Osteoblast (primary cell): ENCODE measurements at regions not wholly inside any gene's neighbourhood (a gene's known extent, or its start where the extent isn't known, plus 50 kb on each side); places are given as distances from the start of the nearest gene placed in this dataset.

Experiments used
- DNase-seq: peaks from one replicate; pipeline ENCODE4 v3.0.0; 2011; ENCODE audit warnings: low spot score, mixed read lengths; ENCODE audit not compliant: insufficient read length; ENCODE audit errors: missing footprints
- H2AFZ ChIP-seq: 2 replicates; pipeline ENCODE4 v1.6.0; 2011; ENCODE audit warnings: mild to moderate bottlenecking, low read length
- H3K27ac ChIP-seq: 2 replicates; pipeline ENCODE4 v1.5.1; 2011; ENCODE audit warnings: mild to moderate bottlenecking, low read depth, low read length, moderate library complexity
- H3K27me3 ChIP-seq: 2 replicates; pipeline ENCODE4 v1.6.0; 2012; ENCODE audit warnings: mild to moderate bottlenecking, control low read depth, inconsistent platforms, low read length, moderate library complexity; ENCODE audit not compliant: insufficient read depth
- H3K36me3 ChIP-seq: 2 replicates; pipeline ENCODE4 v1.5.1; 2011; ENCODE audit warnings: mild to moderate bottlenecking, low read length, control low read depth, moderate library complexity; ENCODE audit not compliant: insufficient read depth
- H3K4me1 ChIP-seq: 2 replicates; pipeline ENCODE4 v1.5.1; 2011; ENCODE audit warnings: mild to moderate bottlenecking, low read length, control low read depth, moderate library complexity; ENCODE audit not compliant: insufficient read depth
- H3K4me2 ChIP-seq: 2 replicates; pipeline ENCODE4 v1.6.0; 2011; ENCODE audit warnings: mild to moderate bottlenecking, low read length; ENCODE audit not compliant: insufficient read depth
- H3K4me3 ChIP-seq: fragments of 200-600 bp; sonication (generic); 3 replicates; pipeline ENCODE4 v1.5.1; 2012; ENCODE audit warnings: mild to moderate bottlenecking, low read length, inconsistent platforms; ENCODE audit not compliant: insufficient read depth
- H3K79me2 ChIP-seq: 2 replicates; pipeline ENCODE4 v1.6.0; 2012; ENCODE audit warnings: mild to moderate bottlenecking, low read length, control low read depth, inconsistent platforms; ENCODE audit not compliant: insufficient read depth
- H3K9me3 ChIP-seq: 2 replicates; pipeline ENCODE4 v1.5.1; 2011; ENCODE audit warnings: low read depth, low read length, control low read depth
- H4K20me1 ChIP-seq: 2 replicates; pipeline ENCODE4 v1.6.0; 2012; ENCODE audit warnings: mild to moderate bottlenecking, low read length, control low read depth; ENCODE audit not compliant: insufficient read depth
- CTCF ChIP-seq: IDR thresholded peaks from 2 replicates; pipeline ENCODE4 v1.5.1; 2011; ENCODE audit warnings: mild to moderate bottlenecking, low read depth, low read length, moderate library complexity; ENCODE audit errors: extremely low read depth

- Histone ChIP-seq H3K36me3 (no peaks in the 10 kb centered on the region), H3K4me1 (no peaks in the 10 kb centered on the region), H2AFZ (no peak overlapping the region), H3K4me3 (no peak overlapping the region), H3K4me2 (no peak overlapping the region), H3K27ac (no peak overlapping the region), H3K27me3 (peaks cover 13% of the 10 kb centered on the region), H3K9me3 (no peaks in the 10 kb centered on the region), H4K20me1 (no peaks in the 10 kb centered on the region), H3K79me2 (no peaks in the 10 kb centered on the region)
- TF ChIP-seq CTCF, result no peak
- no peak for DNase-seq
Measured at GRCh38 chr10:113279262-113279661, 273.6 kb upstream of the HABP2 start.

DNA sequence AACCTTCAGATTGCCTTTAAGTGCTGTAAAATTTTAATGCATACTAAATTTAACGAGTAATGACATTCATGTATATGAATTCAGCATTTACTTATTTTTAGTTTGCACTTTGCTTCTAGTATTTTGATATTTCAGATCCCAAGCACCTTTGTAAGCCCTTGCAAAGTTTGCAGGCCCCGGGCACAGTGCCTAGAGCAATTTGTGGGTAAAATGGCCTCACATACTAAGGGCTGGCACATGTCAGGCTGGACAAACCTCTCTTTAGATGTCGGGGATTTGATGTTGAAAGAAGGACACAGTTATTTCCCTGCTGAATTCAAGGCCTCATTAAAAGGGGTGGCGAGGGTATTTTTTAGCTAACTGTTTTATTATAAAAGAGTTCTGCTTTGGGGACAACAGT lies 270.3 kb upstream of the HABP2 start:
- no peak overlapping the region for H3K27ac ChIP-seq
- H2AFZ ChIP-seq, result no peak overlapping the region
- no peaks in the 10 kb centered on the region for H4K20me1 ChIP-seq
- no peak overlapping the region for H3K4me3 ChIP-seq
- no peak overlapping the region for H3K4me2 ChIP-seq
- peaks cover 13% of the 10 kb centered on the region for H3K27me3 ChIP-seq
- H3K36me3 ChIP-seq, result no peaks in the 10 kb centered on the region
- H3K79me2 ChIP-seq, result no peaks in the 10 kb centered on the region
- TF ChIP-seq CTCF, result no peak
- H3K9me3 ChIP-seq, result no peaks in the 10 kb centered on the region
- no peak for DNase-seq
- no peaks in the 10 kb centered on the region for H3K4me1 ChIP-seq

- Histone ChIP-seq H3K4me3 (no peak overlapping the region), H2AFZ (no peak overlapping the region), H3K27ac (no peak overlapping the region), H3K27me3 (peaks cover 17% of the 10 kb centered on the region), H3K9me3 (no peaks in the 10 kb centered on the region), H3K36me3 (no peaks in the 10 kb centered on the region), H3K4me1 (no peaks in the 10 kb centered on the region), H4K20me1 (no peaks in the 10 kb centered on the region), H3K79me2 (no peaks in the 10 kb centered on the region), H3K4me2 (no peak overlapping the region)
- TF ChIP-seq CTCF, result peak; percentile 16
- DNase-seq, result no peak
Measured at GRCh38 chr10:113283189-113283588, 269.7 kb upstream of the HABP2 start.

GRCh38 chr10:113284635-113285034 lies 268.2 kb upstream of the HABP2 start:
- Histone ChIP-seq H4K20me1 (no peaks in the 10 kb centered on the region), H3K4me3 (no peak overlapping the region), H3K27ac (no peak overlapping the region), H3K36me3 (no peaks in the 10 kb centered on the region), H3K79me2 (no peaks in the 10 kb centered on the region), H3K27me3 (peaks cover 19% of the 10 kb centered on the region), H2AFZ (no peak overlapping the region), H3K4me2 (no peak overlapping the region), H3K4me1 (no peaks in the 10 kb centered on the region), H3K9me3 (no peaks in the 10 kb centered on the region)
- no peak for DNase-seq
- TF ChIP-seq CTCF, result no peak
